ENCODE measurements at regions not wholly inside any gene's neighbourhood (a gene's known extent, or its start where the extent isn't known, plus 50 kb on each side); places are given as distances from the start of the nearest gene placed in this dataset.

- CTCF ChIA-PET = no interaction called here
These were observed 869.6 kb downstream of the TAF11L14 start for GRCh38 chr5:18503797-18504328.

More at GRCh38 chr5:18503797-18504328, 869.6 kb downstream of the TAF11L14 start:
- POLR2A ChIA-PET = no interaction called here
- Histone ChIP-seq H3K36me3 (ENCODE audit: control insufficient read depth in 2 of 2, insufficient read depth in 1 of 2, low read length in 2 of 2) (no peaks in the 10 kb centered on the region; a peak in 1 of 3 replicates), H3K27ac (ENCODE audit: extremely low read depth, low read depth, low read length) (no peak overlapping the region), H3K4me1 (ENCODE audit: control insufficient read depth, insufficient read depth, low read length) (no peaks in the 10 kb centered on the region), H3K4me3 (ENCODE audit: low read depth, low read length) (no peak overlapping the region), H3K9me3 (ENCODE audit: control insufficient read depth, insufficient read depth, low read depth, low read length) (no peaks in the 10 kb centered on the region)
- no peak for TF ChIP-seq MYNN (tag by site-specific recombination; IDR thresholded peaks at IDR 0.05; ENCODE audit: borderline replicate concordance)
- TF ChIP-seq ZNF518A (tag by site-specific recombination; conservative IDR thresholded peaks at IDR 0.05; ENCODE audit: low read depth) = no peak
- no peak for TF ChIP-seq ZNF777 (tag by site-specific recombination; IDR thresholded peaks at IDR 0.05; ENCODE audit: borderline replicate concordance)
- TF ChIP-seq ZNF776 (tag by site-specific recombination; IDR thresholded peaks at IDR 0.05; ENCODE audit: borderline replicate concordance) = no peak
- TF ChIP-seq WT1 (tag by site-specific recombination; IDR thresholded peaks at IDR 0.05) = no peak
- no peak for TF ChIP-seq ZBTB20 (tag by site-specific recombination; IDR thresholded peaks at IDR 0.05)
- TF ChIP-seq ZNF48 (tag by site-specific recombination; IDR thresholded peaks at IDR 0.05) = no peak
- no peak for TF ChIP-seq ZNF423 (tag by site-specific recombination; IDR thresholded peaks at IDR 0.05)
- TF ChIP-seq ZNF510 (tag by site-specific recombination; IDR thresholded peaks at IDR 0.05; ENCODE audit: insufficient replicate concordance) = no peak
- TF ChIP-seq ZBTB1 (tag by site-specific recombination; IDR thresholded peaks at IDR 0.05) = no peak
- no peak for TF ChIP-seq BCL11A (tag by site-specific recombination; IDR thresholded peaks at IDR 0.05; ENCODE audit: low read depth)
- TF ChIP-seq ZNF416 (tag by site-specific recombination; IDR thresholded peaks at IDR 0.05) = no peak
- TF ChIP-seq ZSCAN4 (tag by site-specific recombination; IDR thresholded peaks at IDR 0.05) = no peak
- no peak for TF ChIP-seq ZFHX2 (tag by site-specific recombination; conservative IDR thresholded peaks at IDR 0.05)
- no peak for TF ChIP-seq ZNF366 (tag by site-specific recombination; conservative IDR thresholded peaks at IDR 0.05)
- TF ChIP-seq GLI4 (tag by site-specific recombination; IDR thresholded peaks at IDR 0.05) = no peak
- no peak for TF ChIP-seq ZNF174 (tag by site-specific recombination; IDR thresholded peaks at IDR 0.05)
- no peak for TF ChIP-seq ZSCAN23 (tag by site-specific recombination; IDR thresholded peaks at IDR 0.05)
- no peak for TF ChIP-seq SP3 (tag by site-specific recombination; IDR thresholded peaks at IDR 0.05)
- TF ChIP-seq ZSCAN5A (tag by site-specific recombination; IDR thresholded peaks at IDR 0.05) = no peak

Measured in HEK293 (cell line).